ENCODE measurements at regions not wholly inside any gene's neighbourhood (a gene's known extent, or its start where the extent isn't known, plus 50 kb on each side); places are given as distances from the start of the nearest gene placed in this dataset.

GRCh38 chr18:55907453-55908175 lies 319.6 kb upstream of the TCF4 start:
- TF ChIP-seq TAF1 (IDR thresholded peaks at IDR 0.05; ENCODE audit: low read depth, low read length) (no peak), POLR2A (IDR thresholded peaks at IDR 0.05; ENCODE audit: low read depth, low read length) (no peak), POLR2AphosphoS5 (IDR thresholded peaks at IDR 0.05; ENCODE audit: low read depth, low read length) (no peak)

Data from GM12891 (cell line).